ENCODE measurements at regions not wholly inside any gene's neighbourhood (a gene's known extent, or its start where the extent isn't known, plus 50 kb on each side); places are given as distances from the start of the nearest gene placed in this dataset.
A peak's percentile ranks its signal among the peaks of the same experiment; 100 is the strongest.

DNA sequence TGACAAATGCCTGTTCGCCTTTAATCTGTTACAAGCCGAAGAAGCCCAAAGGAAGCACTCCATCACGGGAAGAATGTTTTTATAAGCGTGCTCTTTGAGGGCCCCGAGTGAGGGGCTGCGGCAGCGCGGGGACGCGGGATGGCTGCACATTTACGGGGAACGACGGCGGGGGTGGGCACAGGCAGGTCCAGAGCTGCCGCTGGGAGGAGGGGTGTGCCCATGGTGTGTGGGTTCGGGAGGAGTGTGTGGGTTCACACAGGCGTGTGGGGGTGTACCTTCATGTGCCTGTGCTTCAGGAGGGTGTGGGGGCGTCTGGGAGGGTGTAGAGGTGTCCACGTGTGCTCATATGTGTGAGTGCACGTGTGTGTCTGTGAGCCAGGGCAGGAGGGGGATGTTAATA is 155.9 kb upstream of the ZC3H12A start:
- TF ChIP-seq, protein P1, sequence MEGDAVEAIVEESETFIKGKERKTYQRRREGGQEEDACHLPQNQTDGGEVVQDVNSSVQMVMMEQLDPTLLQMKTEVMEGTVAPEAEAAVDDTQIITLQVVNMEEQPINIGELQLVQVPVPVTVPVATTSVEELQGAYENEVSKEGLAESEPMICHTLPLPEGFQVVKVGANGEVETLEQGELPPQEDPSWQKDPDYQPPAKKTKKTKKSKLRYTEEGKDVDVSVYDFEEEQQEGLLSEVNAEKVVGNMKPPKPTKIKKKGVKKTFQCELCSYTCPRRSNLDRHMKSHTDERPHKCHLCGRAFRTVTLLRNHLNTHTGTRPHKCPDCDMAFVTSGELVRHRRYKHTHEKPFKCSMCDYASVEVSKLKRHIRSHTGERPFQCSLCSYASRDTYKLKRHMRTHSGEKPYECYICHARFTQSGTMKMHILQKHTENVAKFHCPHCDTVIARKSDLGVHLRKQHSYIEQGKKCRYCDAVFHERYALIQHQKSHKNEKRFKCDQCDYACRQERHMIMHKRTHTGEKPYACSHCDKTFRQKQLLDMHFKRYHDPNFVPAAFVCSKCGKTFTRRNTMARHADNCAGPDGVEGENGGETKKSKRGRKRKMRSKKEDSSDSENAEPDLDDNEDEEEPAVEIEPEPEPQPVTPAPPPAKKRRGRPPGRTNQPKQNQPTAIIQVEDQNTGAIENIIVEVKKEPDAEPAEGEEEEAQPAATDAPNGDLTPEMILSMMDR (IDR thresholded peaks at IDR 0.05), result no peak
- Histone ChIP-seq H3K36me3 (ENCODE audit: low read depth) (no peaks in the 10 kb centered on the region), H3K4me3 (no peak overlapping the region), H3K9me3 (no peaks in the 10 kb centered on the region), H3K4me1 (ENCODE audit: low read depth) (no peaks in the 10 kb centered on the region)
- DNase-seq (no peak), ATAC-seq (no peak)
- intact Hi-C loops (cut with DNase I, micrococcal nuclease), result no loop called here

DNA sequence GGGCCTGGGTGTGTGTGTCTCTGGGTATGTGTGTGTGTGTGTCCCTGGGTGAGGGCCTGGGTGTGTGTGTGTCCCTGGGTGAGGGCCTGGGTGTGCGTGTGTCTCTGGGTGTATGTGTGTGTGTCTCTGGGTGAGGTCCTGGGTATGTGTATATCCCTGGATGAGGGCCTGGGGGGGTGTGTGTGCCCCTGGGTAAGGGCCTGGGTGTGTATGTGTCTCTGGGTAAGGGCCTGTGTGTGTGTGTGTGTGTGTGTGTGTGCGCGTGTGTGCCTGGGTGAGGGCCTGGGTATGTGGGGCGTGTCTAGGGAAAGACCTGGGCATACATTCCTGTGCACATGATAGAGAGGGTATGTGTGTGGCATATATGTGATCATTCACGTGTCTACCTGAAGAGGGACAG is 155.1 kb upstream of the ZC3H12A start:
- peaks cover 6% of the 10 kb centered on the region for H3K9me3 ChIP-seq
- TF ChIP-seq, protein P1 (IDR thresholded peaks at IDR 0.05), result no peak
- H3K36me3 ChIP-seq (ENCODE audit: low read depth), result no peaks in the 10 kb centered on the region
- H3K4me1 ChIP-seq (ENCODE audit: low read depth), result no peaks in the 10 kb centered on the region
- DNase-seq (no peak), ATAC-seq (no peak)
- intact Hi-C loops (cut with DNase I, micrococcal nuclease), result no loop called here
- no peak overlapping the region for H3K4me3 ChIP-seq

DNA sequence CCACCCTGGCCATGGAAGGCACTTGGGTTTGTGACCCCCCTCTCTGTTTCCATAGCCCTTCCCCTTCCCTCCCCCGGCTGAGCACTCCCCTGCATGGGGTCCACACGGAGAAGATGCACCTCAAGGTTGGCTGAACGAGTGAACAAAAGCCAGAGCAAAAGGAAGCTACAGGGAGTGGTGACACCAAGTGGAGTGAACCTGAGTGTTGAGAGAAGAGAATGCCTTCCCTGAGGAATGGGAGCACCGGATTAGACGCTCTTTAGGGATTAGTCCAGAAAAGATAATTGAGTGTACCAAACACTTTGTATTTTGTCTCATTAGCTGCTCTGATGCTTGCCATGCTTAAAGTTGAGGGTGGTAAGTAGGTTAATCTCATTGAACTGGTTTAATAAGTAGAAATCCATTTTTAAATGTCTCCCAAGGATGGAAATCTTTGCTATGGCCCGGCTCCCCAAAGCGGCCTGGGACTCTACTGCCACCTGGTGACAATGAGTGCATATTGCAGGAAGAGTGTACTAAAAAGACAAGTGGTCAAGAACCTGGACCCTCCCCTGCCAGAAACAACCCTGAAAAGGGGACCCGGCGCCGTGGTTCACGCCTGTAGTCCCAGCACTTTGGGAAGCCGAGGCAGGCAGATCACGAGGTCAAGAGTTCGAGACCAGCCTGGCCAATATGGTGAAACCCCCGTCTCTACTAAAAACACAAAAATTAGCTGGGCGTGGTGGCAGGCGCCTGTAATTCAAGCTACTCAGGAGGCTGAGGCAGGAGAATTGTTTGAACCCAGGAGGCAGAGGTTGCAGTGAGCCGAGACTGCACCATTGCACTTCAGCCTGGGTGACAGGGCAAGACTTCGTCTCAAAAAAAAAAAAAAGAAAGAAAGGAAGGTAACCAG is 150.6 kb upstream of the ZC3H12A start:
- no peaks in the 10 kb centered on the region for H3K36me3 ChIP-seq (ENCODE audit: low read depth)
- H3K9me3 ChIP-seq, result peaks cover 6% of the 10 kb centered on the region
- ATAC-seq, result no peak
- TF ChIP-seq, protein P1 (IDR thresholded peaks at IDR 0.05), result peak; percentile 47
- DNase-seq, result peak in 1 of 3 donors; percentile 29
- intact Hi-C loops (cut with DNase I, micrococcal nuclease), result no loop called here
- no peaks in the 10 kb centered on the region for H3K4me1 ChIP-seq (ENCODE audit: low read depth)
- no peak overlapping the region for H3K4me3 ChIP-seq

DNA sequence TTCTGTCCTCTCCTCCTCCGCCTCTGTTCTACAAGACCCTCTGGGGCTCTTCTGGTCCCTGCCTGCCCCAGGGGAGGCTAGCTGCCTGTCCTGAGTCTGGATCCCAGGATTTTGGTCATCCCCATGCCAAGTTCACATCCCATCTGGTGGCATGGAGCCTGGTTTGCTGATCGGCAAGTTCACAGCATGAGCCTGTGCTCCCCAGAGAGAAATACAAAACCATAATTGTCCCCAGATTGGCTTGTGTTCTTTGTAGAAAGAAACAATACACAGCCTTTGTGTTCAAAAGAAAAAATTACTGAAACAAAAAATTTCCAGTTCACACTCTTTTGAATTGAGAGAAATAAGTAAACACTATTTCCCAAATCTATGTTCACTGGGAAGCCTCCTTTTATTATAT is 149.4 kb upstream of the ZC3H12A start:
- H3K36me3 ChIP-seq (ENCODE audit: low read depth), result no peaks in the 10 kb centered on the region
- no peak overlapping the region for H3K4me3 ChIP-seq
- intact Hi-C loops (cut with DNase I, micrococcal nuclease), result no loop called here
- H3K9me3 ChIP-seq, result peaks cover 6% of the 10 kb centered on the region
- DNase-seq, result no peak
- TF ChIP-seq, protein P1 (IDR thresholded peaks at IDR 0.05), result no peak
- ATAC-seq, result no peak
- H3K4me1 ChIP-seq (ENCODE audit: low read depth), result no peaks in the 10 kb centered on the region

DNA sequence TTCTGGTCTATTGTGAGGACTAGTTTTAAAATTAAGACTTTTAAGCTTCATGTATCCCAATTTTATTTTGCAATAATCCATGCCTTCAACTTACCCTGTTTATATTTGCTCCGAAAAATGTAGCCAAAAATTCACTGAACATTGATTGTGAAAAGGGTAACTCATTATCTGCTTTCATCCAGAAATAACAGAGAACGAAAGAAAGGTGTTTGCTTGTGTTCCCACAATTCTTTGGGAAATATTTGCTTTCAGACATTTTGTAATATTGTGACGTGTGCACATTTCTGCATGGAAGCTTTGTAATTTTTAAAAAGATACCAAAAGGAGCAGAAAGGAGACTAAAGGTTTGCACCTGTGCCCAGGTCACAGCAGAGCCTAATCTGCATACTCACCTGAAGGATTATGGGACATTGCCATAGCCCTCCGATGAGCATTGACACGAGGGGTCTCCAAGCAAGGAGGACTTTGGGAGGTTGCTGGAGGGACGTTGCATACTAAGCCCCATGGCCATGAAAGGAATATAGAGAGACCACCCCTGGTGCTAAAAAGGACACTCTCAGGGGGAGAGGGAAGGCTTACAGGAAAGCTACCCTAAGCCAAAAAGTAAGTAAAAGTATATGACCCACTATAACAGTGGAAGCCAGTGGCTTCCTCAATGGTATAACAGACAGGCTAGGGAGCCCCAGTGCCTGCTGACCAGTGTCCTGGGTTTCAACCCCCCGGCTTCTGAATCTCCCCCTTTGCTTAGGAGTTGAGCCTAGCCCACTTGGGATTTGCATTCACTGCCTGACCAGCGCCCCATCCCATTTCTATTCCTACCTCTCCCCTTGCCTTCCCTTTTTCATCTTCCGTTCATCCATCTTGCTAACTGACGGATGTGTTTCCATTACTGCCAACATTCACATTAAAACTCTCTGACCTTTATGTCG is 148.6 kb upstream of the ZC3H12A start:
- ATAC-seq, result no peak
- Histone ChIP-seq H3K4me3 (no peak overlapping the region), H3K4me1 (ENCODE audit: low read depth) (no peaks in the 10 kb centered on the region), H3K36me3 (ENCODE audit: low read depth) (no peaks in the 10 kb centered on the region), H3K9me3 (peaks cover 6% of the 10 kb centered on the region)
- TF ChIP-seq, protein P1 (IDR thresholded peaks at IDR 0.05), result no peak
- intact Hi-C loops (cut with DNase I, micrococcal nuclease), result no loop called here
- no peak for DNase-seq

All from mucosa of descending colon (tissue), 3 donors.